HG02938 (cell line): ENCODE measurements at regions not wholly inside any gene's neighbourhood (a gene's known extent, or its start where the extent isn't known, plus 50 kb on each side); places are given as distances from the start of the nearest gene placed in this dataset.
"Not testable (repeated sequence)": the region's sequence is repeated elsewhere in the genome, so short reads cannot be mapped to it uniquely, and the experiment has no call there.

Experiments used
- ATAC-seq: cut with Tn5 transposase; IDR thresholded peaks from one replicate; pipeline ENCODE4 v1.9.1; 2021; ENCODE audit warnings: mild to moderate bottlenecking, moderate library complexity; ENCODE audit not compliant: unreplicated experiment

- no peak for ATAC-seq
These were observed 2056.8 kb upstream of the CELF4 start for GRCh38 chr18:39622431-39622830.

- no peak for ATAC-seq
These were observed 2055.1 kb upstream of the CELF4 start for GRCh38 chr18:39620551-39621168.

- no peak for ATAC-seq
These were observed 2052.8 kb upstream of the CELF4 start for GRCh38 chr18:39618265-39619003.

- no peak for ATAC-seq
These were observed 2045.9 kb upstream of the CELF4 start for GRCh38 chr18:39611381-39612100.

GRCh38 chr18:39607034-39607433 is 2041.4 kb upstream of the CELF4 start:
- ATAC-seq, result no peak

GRCh38 chr18:39604836-39605235 is 2039.2 kb upstream of the CELF4 start:
- ATAC-seq, result no peak

- no peak for ATAC-seq
These were observed 2036.5 kb upstream of the CELF4 start for GRCh38 chr18:39602131-39602530.

GRCh38 chr18:39600894-39601293 is 2035.3 kb upstream of the CELF4 start:
- no peak for ATAC-seq

GRCh38 chr18:39599251-39599650 is 2033.7 kb upstream of the CELF4 start:
- ATAC-seq, result no peak

GRCh38 chr18:39596891-39597290 is 2031.3 kb upstream of the CELF4 start:
- ATAC-seq, result no peak

- no peak for ATAC-seq
These were observed 2030.6 kb upstream of the CELF4 start for GRCh38 chr18:39596221-39596620.

- no peak for ATAC-seq
These were observed 2028.6 kb upstream of the CELF4 start for GRCh38 chr18:39594206-39594605.

- no peak for ATAC-seq
These were observed 2026.1 kb upstream of the CELF4 start for GRCh38 chr18:39591649-39592048.

- no peak for ATAC-seq
These were observed 2023.9 kb upstream of the CELF4 start for GRCh38 chr18:39589496-39589895.

- no peak for ATAC-seq
These were observed 2022.0 kb upstream of the CELF4 start for GRCh38 chr18:39587586-39587985.

- ATAC-seq, result no peak
These were observed 2021.1 kb upstream of the CELF4 start for GRCh38 chr18:39586741-39587140.

- no peak for ATAC-seq
These were observed 2009.3 kb upstream of the CELF4 start for GRCh38 chr18:39574897-39575296.

- ATAC-seq, result no peak
These were observed 2005.9 kb upstream of the CELF4 start for GRCh38 chr18:39571511-39571910.

GRCh38 chr18:39565551-39566230 is 2000.1 kb upstream of the CELF4 start:
- not testable (repeated sequence) for ATAC-seq

- ATAC-seq, result no peak
These were observed 1999.1 kb upstream of the CELF4 start for GRCh38 chr18:39564716-39565115.

GRCh38 chr18:39561126-39561525 is 1995.5 kb upstream of the CELF4 start:
- ATAC-seq, result no peak
